ENCODE measurements at regions not wholly inside any gene's neighbourhood (a gene's known extent, or its start where the extent isn't known, plus 50 kb on each side); places are given as distances from the start of the nearest gene placed in this dataset.

GRCh38 chr1:55860798-55861519 is 645.8 kb upstream of the USP24 start:
- H2BK15ac ChIP-seq (ENCODE audit: low read length), result no peak overlapping the region
- WGBS, 2 donors (ENCODE audit: extremely low coverage in 2 of 2, insufficient read length in 2 of 2, insufficient replicate concordance in 1 of 2), result no CpG with 5 or more reads among the region's 6 CpGs
- no peak overlapping the region for H3K4me2 ChIP-seq (ENCODE audit: insufficient read depth, low read length, poor library complexity, severe bottlenecking)
- H2AK5ac ChIP-seq (ENCODE audit: low read depth, low read length), result no peak overlapping the region
- H3K14ac ChIP-seq (ENCODE audit: low read length), result no peak overlapping the region
- H2BK120ac ChIP-seq (ENCODE audit: low read depth, low read length), result no peak overlapping the region
- H3K4me3 ChIP-seq (ENCODE audit: low read length in 2 of 2), result no peak overlapping the region
- no peak overlapping the region for H4K8ac ChIP-seq (ENCODE audit: low read depth, low read length)
- H2BK5ac ChIP-seq (ENCODE audit: low read length), result no peak overlapping the region
- no peak overlapping the region for H3K4ac ChIP-seq (ENCODE audit: low read length)
- DNase-seq (ENCODE audit: low spot score), result no peak
- H3K27ac ChIP-seq (replicated peaks; ENCODE audit: low read length), result no peak overlapping the region
- H3K36me3 ChIP-seq (replicated peaks in 1 of 2; ENCODE audit: control insufficient read depth in 2 of 2, insufficient read depth in 2 of 2, low read length in 2 of 2), result no peaks in the 10 kb centered on the region
- no peak overlapping the region for H2AFZ ChIP-seq (ENCODE audit: low read length)
- H3K4me1 ChIP-seq (ENCODE audit: control insufficient read depth in 2 of 2, insufficient read depth in 1 of 2, low read depth in 1 of 2, low read length in 2 of 2), result no peaks in the 10 kb centered on the region
- no peaks in the 10 kb centered on the region for H3K27me3 ChIP-seq (ENCODE audit: control insufficient read depth in 3 of 3, insufficient read depth in 3 of 3, low read depth in 1 of 3, low read length in 3 of 3)
- H3K9ac ChIP-seq (ENCODE audit: low read depth, low read length, poor library complexity), result no peak overlapping the region
- H2BK12ac ChIP-seq (ENCODE audit: low read length), result no peak overlapping the region
- H3K23ac ChIP-seq (ENCODE audit: low read depth, low read length, poor library complexity), result no peak overlapping the region
- H3K18ac ChIP-seq (ENCODE audit: low read length), result no peak overlapping the region
- no peaks in the 10 kb centered on the region for H3K9me3 ChIP-seq (replicated peaks in 1 of 2; ENCODE audit: control insufficient read depth in 2 of 2, insufficient read depth in 1 of 2, low read depth in 1 of 2, low read length in 2 of 2)
- no peaks in the 10 kb centered on the region for H3K79me1 ChIP-seq (ENCODE audit: low read depth, low read length)
- H4K91ac ChIP-seq (ENCODE audit: low read depth, low read length, poor library complexity), result no peak overlapping the region

GRCh38 chr1:55860326-55860725 is 645.2 kb upstream of the USP24 start:
- Histone ChIP-seq H3K4me3 (ENCODE audit: low read length in 2 of 2) (no peak overlapping the region), H3K27ac (replicated peaks; ENCODE audit: low read length) (no peak overlapping the region), H3K36me3 (replicated peaks in 1 of 2; ENCODE audit: control insufficient read depth in 2 of 2, insufficient read depth in 2 of 2, low read length in 2 of 2) (no peaks in the 10 kb centered on the region), H3K18ac (ENCODE audit: low read length) (no peak overlapping the region), H3K9me3 (replicated peaks in 1 of 2; ENCODE audit: control insufficient read depth in 2 of 2, insufficient read depth in 1 of 2, low read depth in 1 of 2, low read length in 2 of 2) (no peaks in the 10 kb centered on the region), H2BK12ac (ENCODE audit: low read length) (no peak overlapping the region), H4K8ac (ENCODE audit: low read depth, low read length) (no peak overlapping the region), H2AFZ (ENCODE audit: low read length) (no peak overlapping the region), H4K91ac (ENCODE audit: low read depth, low read length, poor library complexity) (no peak overlapping the region), H3K27me3 (ENCODE audit: control insufficient read depth in 3 of 3, insufficient read depth in 3 of 3, low read depth in 1 of 3, low read length in 3 of 3) (no peaks in the 10 kb centered on the region), H3K4me2 (ENCODE audit: insufficient read depth, low read length, poor library complexity, severe bottlenecking) (no peak overlapping the region), H3K4me1 (ENCODE audit: control insufficient read depth in 2 of 2, insufficient read depth in 1 of 2, low read depth in 1 of 2, low read length in 2 of 2) (no peaks in the 10 kb centered on the region), H3K14ac (ENCODE audit: low read length) (no peak overlapping the region), H3K23ac (ENCODE audit: low read depth, low read length, poor library complexity) (no peak overlapping the region), H2BK15ac (ENCODE audit: low read length) (no peak overlapping the region), H2BK120ac (ENCODE audit: low read depth, low read length) (no peak overlapping the region), H2AK5ac (ENCODE audit: low read depth, low read length) (no peak overlapping the region), H3K9ac (ENCODE audit: low read depth, low read length, poor library complexity) (no peak overlapping the region), H3K79me1 (ENCODE audit: low read depth, low read length) (no peaks in the 10 kb centered on the region), H2BK5ac (ENCODE audit: low read length) (no peak overlapping the region), H3K4ac (ENCODE audit: low read length) (no peak overlapping the region)
- WGBS, 2 donors (ENCODE audit: extremely low coverage in 2 of 2, insufficient read length in 2 of 2, insufficient replicate concordance in 1 of 2), result no CpG with 5 or more reads among the region's 1 CpG
- DNase-seq (ENCODE audit: low spot score), result no peak

DNA sequence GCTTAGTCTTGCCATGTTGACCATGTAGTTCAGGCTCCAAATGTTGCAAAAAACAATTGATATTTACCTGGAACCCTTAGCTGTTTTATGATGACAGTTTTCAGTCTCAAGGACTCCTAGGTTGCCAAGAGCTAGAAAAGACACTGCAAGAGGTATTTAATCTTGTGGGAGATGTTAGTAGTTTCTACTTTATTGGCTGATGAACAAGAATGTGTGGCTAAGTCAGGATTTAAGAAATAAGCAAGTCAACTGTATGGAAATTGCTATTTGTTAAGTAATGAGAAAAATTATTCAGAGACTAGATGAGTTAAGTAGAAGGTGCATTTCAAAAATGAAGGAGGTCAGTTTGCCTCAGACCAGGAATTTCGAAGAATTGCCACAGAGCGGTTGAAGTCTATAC is 639.7 kb upstream of the USP24 start:
- Histone ChIP-seq H3K4me3 (ENCODE audit: low read length in 2 of 2) (no peak overlapping the region), H4K91ac (ENCODE audit: low read depth, low read length, poor library complexity) (no peak overlapping the region), H3K79me1 (ENCODE audit: low read depth, low read length) (no peaks in the 10 kb centered on the region), H3K27me3 (ENCODE audit: control insufficient read depth in 3 of 3, insufficient read depth in 3 of 3, low read depth in 1 of 3, low read length in 3 of 3) (no peaks in the 10 kb centered on the region), H3K18ac (ENCODE audit: low read length) (no peak overlapping the region), H2BK15ac (ENCODE audit: low read length) (no peak overlapping the region), H2BK120ac (ENCODE audit: low read depth, low read length) (no peak overlapping the region), H4K8ac (ENCODE audit: low read depth, low read length) (no peak overlapping the region), H2AK5ac (ENCODE audit: low read depth, low read length) (no peak overlapping the region), H2BK12ac (ENCODE audit: low read length) (no peak overlapping the region), H3K9ac (ENCODE audit: low read depth, low read length, poor library complexity) (no peak overlapping the region), H3K23ac (ENCODE audit: low read depth, low read length, poor library complexity) (no peak overlapping the region), H2AFZ (ENCODE audit: low read length) (no peak overlapping the region), H3K14ac (ENCODE audit: low read length) (no peak overlapping the region), H3K4me1 (ENCODE audit: control insufficient read depth in 2 of 2, insufficient read depth in 1 of 2, low read depth in 1 of 2, low read length in 2 of 2) (no peaks in the 10 kb centered on the region), H3K9me3 (replicated peaks in 1 of 2; ENCODE audit: control insufficient read depth in 2 of 2, insufficient read depth in 1 of 2, low read depth in 1 of 2, low read length in 2 of 2) (no peaks in the 10 kb centered on the region), H3K36me3 (replicated peaks in 1 of 2; ENCODE audit: control insufficient read depth in 2 of 2, insufficient read depth in 2 of 2, low read length in 2 of 2) (no peaks in the 10 kb centered on the region), H3K27ac (replicated peaks; ENCODE audit: low read length) (no peak overlapping the region), H3K4me2 (ENCODE audit: insufficient read depth, low read length, poor library complexity, severe bottlenecking) (no peak overlapping the region), H2BK5ac (ENCODE audit: low read length) (no peak overlapping the region), H3K4ac (ENCODE audit: low read length) (no peak overlapping the region)
- DNase-seq (ENCODE audit: low spot score), result no peak
- WGBS, 2 donors (ENCODE audit: extremely low coverage in 2 of 2, insufficient read length in 2 of 2, insufficient replicate concordance in 1 of 2), result no CpG with 5 or more reads among the region's 2 CpGs

DNA sequence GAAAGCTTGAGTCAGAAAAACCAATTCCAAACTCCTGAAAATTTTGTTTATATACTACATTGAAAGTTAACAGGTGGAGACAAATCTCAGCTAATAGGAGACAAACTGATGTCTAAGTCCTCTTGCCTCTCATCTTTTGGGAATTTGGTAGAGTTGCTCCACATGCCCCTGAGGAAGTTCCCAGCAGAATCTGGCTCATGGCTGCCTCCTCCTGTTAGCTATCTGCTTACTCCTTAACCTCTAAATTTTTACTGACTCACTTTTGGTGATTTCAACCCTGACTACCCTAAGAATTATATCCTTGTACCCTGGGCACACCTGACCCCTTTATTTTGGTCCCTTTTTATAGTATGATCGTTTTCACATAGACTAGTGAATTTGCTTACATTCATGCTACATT is 633.7 kb upstream of the USP24 start:
- H4K91ac ChIP-seq (ENCODE audit: low read depth, low read length, poor library complexity), result no peak overlapping the region
- H4K8ac ChIP-seq (ENCODE audit: low read depth, low read length), result no peak overlapping the region
- no peak overlapping the region for H2BK15ac ChIP-seq (ENCODE audit: low read length)
- no peaks in the 10 kb centered on the region for H3K79me1 ChIP-seq (ENCODE audit: low read depth, low read length)
- no peak overlapping the region for H3K18ac ChIP-seq (ENCODE audit: low read length)
- H2BK120ac ChIP-seq (ENCODE audit: low read depth, low read length), result no peak overlapping the region
- H3K27ac ChIP-seq (replicated peaks; ENCODE audit: low read length), result no peak overlapping the region
- no peak overlapping the region for H2BK5ac ChIP-seq (ENCODE audit: low read length)
- H3K4me1 ChIP-seq (ENCODE audit: control insufficient read depth in 2 of 2, insufficient read depth in 1 of 2, low read depth in 1 of 2, low read length in 2 of 2), result no peaks in the 10 kb centered on the region
- H3K36me3 ChIP-seq (replicated peaks in 1 of 2; ENCODE audit: control insufficient read depth in 2 of 2, insufficient read depth in 2 of 2, low read length in 2 of 2), result no peaks in the 10 kb centered on the region
- H2AFZ ChIP-seq (ENCODE audit: low read length), result no peak overlapping the region
- WGBS, 2 donors (ENCODE audit: extremely low coverage in 2 of 2, insufficient read length in 2 of 2, insufficient replicate concordance in 1 of 2), result no CpG with 5 or more reads among the region's 1 CpG
- no peaks in the 10 kb centered on the region for H3K9me3 ChIP-seq (replicated peaks in 1 of 2; ENCODE audit: control insufficient read depth in 2 of 2, insufficient read depth in 1 of 2, low read depth in 1 of 2, low read length in 2 of 2)
- no peak overlapping the region for H3K14ac ChIP-seq (ENCODE audit: low read length)
- no peak overlapping the region for H3K9ac ChIP-seq (ENCODE audit: low read depth, low read length, poor library complexity)
- no peak overlapping the region for H3K4me2 ChIP-seq (ENCODE audit: insufficient read depth, low read length, poor library complexity, severe bottlenecking)
- H2BK12ac ChIP-seq (ENCODE audit: low read length), result no peak overlapping the region
- H3K4ac ChIP-seq (ENCODE audit: low read length), result no peak overlapping the region
- no peak overlapping the region for H2AK5ac ChIP-seq (ENCODE audit: low read depth, low read length)
- no peak overlapping the region for H3K4me3 ChIP-seq (ENCODE audit: low read length in 2 of 2)
- no peaks in the 10 kb centered on the region for H3K27me3 ChIP-seq (ENCODE audit: control insufficient read depth in 3 of 3, insufficient read depth in 3 of 3, low read depth in 1 of 3, low read length in 3 of 3)
- no peak overlapping the region for H3K23ac ChIP-seq (ENCODE audit: low read depth, low read length, poor library complexity)
- DNase-seq (ENCODE audit: low spot score), result no peak

Measured in neuronal stem cell (in vitro differentiated cells).